OCI-LY3 (cell line): ENCODE measurements at regions not wholly inside any gene's neighbourhood (a gene's known extent, or its start where the extent isn't known, plus 50 kb on each side); places are given as distances from the start of the nearest gene placed in this dataset.
"Not testable (repeated sequence)": the region's sequence is repeated elsewhere in the genome, so short reads cannot be mapped to it uniquely, and the experiment has no call there.

Experiments used
- CTCF ChIP-seq: fragments of 200-600, 300-600 bp; sonication (generic); IDR thresholded peaks from 2 replicates; pipeline ENCODE4 v1.5.1; 2014; ENCODE audit warnings: antibody characterized with exemption, low read length, low read depth
- EZH2phosphoT487 ChIP-seq: fragments of 200-600 bp; shearing (Covaris generic); IDR thresholded peaks from 2 replicates; pipeline ENCODE4 v1.6.1; 2018; ENCODE audit warnings: antibody characterized with exemption, mixed run types, low read depth

GRCh38 chr4:81777718-81778117, 306.0 kb upstream of the RASGEF1B start:
- not testable (repeated sequence) for TF ChIP-seq CTCF, EZH2phosphoT487
